HG02642 (cell line): ENCODE measurements at regions not wholly inside any gene's neighbourhood (a gene's known extent, or its start where the extent isn't known, plus 50 kb on each side); places are given as distances from the start of the nearest gene placed in this dataset.
"Not testable (repeated sequence)": the region's sequence is repeated elsewhere in the genome, so short reads cannot be mapped to it uniquely, and the experiment has no call there.

Source experiments
- ATAC-seq: cut with Tn5 transposase; IDR thresholded peaks from one replicate; pipeline ENCODE4 v1.9.1; 2021; ENCODE audit warnings: mild to moderate bottlenecking; ENCODE audit not compliant: unreplicated experiment, poor library complexity

- not testable (repeated sequence) for ATAC-seq
These were observed 100.4 kb upstream of the BPY2C start for GRCh38 chrY:25152322-25152721.

- ATAC-seq: peak; percentile 97
These were observed 96.1 kb upstream of the BPY2C start for GRCh38 chrY:25148007-25148406.

- ATAC-seq: not testable (repeated sequence)
These were observed 80.4 kb upstream of the BPY2C start for GRCh38 chrY:25132139-25132849.

- ATAC-seq: not testable (repeated sequence)
These were observed 69.0 kb upstream of the BPY2C start for GRCh38 chrY:25120897-25121296.

- not testable (repeated sequence) for ATAC-seq
These were observed 56.3 kb upstream of the BPY2C start for GRCh38 chrY:25108180-25108579.
